CD4-positive, alpha-beta T cell (primary cell): ENCODE measurements at regions not wholly inside any gene's neighbourhood (a gene's known extent, or its start where the extent isn't known, plus 50 kb on each side); places are given as distances from the start of the nearest gene placed in this dataset.

Source experiments
- ATAC-seq: fragments of 200-7000 bp; cut with Tn5 transposase; one replicate; pipeline ENCODE4 v1.10.0; 2022; ENCODE audit warnings: mild to moderate bottlenecking; ENCODE audit not compliant: poor library complexity
- CTCF ChIA-PET: fragments of 350-600 bp; sonication (Branson Sonifier 250); formaldehyde crosslinking; loops from one replicate; lab custom pipeline; 2021; ENCODE audit warnings: antibody characterized with exemption, inconsistent platforms; lab: Charles Lee
- POLR2A ChIA-PET: fragments of 350-600 bp; sonication (Branson Sonifier 250); formaldehyde crosslinking; loops from one replicate; lab custom pipeline; 2021; ENCODE audit warnings: antibody characterized with exemption, inconsistent platforms; lab: Charles Lee
- DNase-seq, 14 experiments: peaks; one replicate each; pipeline ENCODE4 v3.0.0-alpha.2; 2013 to 2020; ENCODE audit warnings: mixed read lengths in 2 of 14
- H3K27ac ChIP-seq, 2 donors: one replicate each; pipeline versions ENCODE4 v1.5.1 to v1.7.0; 2013; ENCODE audit warnings: low read length in 2 of 2, low read depth in 1 of 2, mild to moderate bottlenecking in 1 of 2
- H3K27me3 ChIP-seq, 2 experiments: 1 replicate in 1 of 2; 2 replicates in 1 of 2; pipeline versions ENCODE4 v1.6.1 to v1.7.0; 2013; ENCODE audit warnings: low read length in 2 of 2, control low read depth in 1 of 2, mild to moderate bottlenecking in 1 of 2, moderate library complexity in 1 of 2; ENCODE audit not compliant: insufficient read depth in 2 of 2, control insufficient read depth in 1 of 2
- H3K36me3 ChIP-seq: one replicate; pipeline ENCODE4 v1.6.1; 2013; ENCODE audit warnings: low read length, control low read depth; ENCODE audit not compliant: insufficient read depth
- H3K4me1 ChIP-seq: one replicate; pipeline ENCODE4 v1.6.1; 2013; ENCODE audit warnings: low read length, control low read depth; ENCODE audit not compliant: insufficient read depth
- H3K4me3 ChIP-seq: one replicate; pipeline ENCODE4 v1.5.1; 2013; ENCODE audit warnings: mild to moderate bottlenecking, low read length, moderate library complexity
- H3K9me3 ChIP-seq, 2 experiments: 1 replicate in 1 of 2; 2 replicates in 1 of 2; pipeline versions ENCODE4 v1.6.1 to v1.7.0; 2013; ENCODE audit warnings: low read length in 2 of 2, mild to moderate bottlenecking in 2 of 2, control low read depth in 1 of 2, moderate library complexity in 1 of 2; ENCODE audit not compliant: control insufficient read depth in 1 of 2, insufficient read depth in 1 of 2
- H3K27ac Mint-ChIP-seq: one replicate; pipeline ENCODE4 v1.8.0; 2020; ENCODE audit warnings: mixed read lengths
- H3K27me3 Mint-ChIP-seq: one replicate; pipeline ENCODE4 v1.8.0; 2021; ENCODE audit warnings: mixed read lengths
- H3K36me3 Mint-ChIP-seq: one replicate; pipeline ENCODE4 v1.8.0; 2021; ENCODE audit warnings: low read depth, mixed read lengths
- H3K4me1 Mint-ChIP-seq: one replicate; pipeline ENCODE4 v1.8.0; 2021; ENCODE audit warnings: low read depth, mixed read lengths
- H3K4me3 Mint-ChIP-seq: one replicate; pipeline ENCODE4 v1.8.0; 2020; ENCODE audit warnings: mild to moderate bottlenecking, mixed read lengths
- H3K9me3 Mint-ChIP-seq: one replicate; pipeline ENCODE4 v1.8.0; 2020; ENCODE audit warnings: mixed read lengths
- CTCF ChIP-seq: fragments of 200-600 bp; IDR thresholded peaks from one replicate; pipeline ENCODE4 v1.8.0; 2022; ENCODE audit warnings: antibody characterized with exemption, mild to moderate bottlenecking
- intact Hi-C, 2 experiments: fragments of 100-400 bp; cut with DNase I in 1 of 2; cut with micrococcal nuclease in 1 of 2; formaldehyde crosslinking; loops; one replicate each; pipeline versions ENCODE4 v1.15.1 to v1.9.0; 2023 to 2025; cut with DNase I, micrococcal nuclease

GRCh38 chr10:58985216-58985615 is 191.2 kb upstream of the PHYHIPL start:
- H3K4me3 Mint-ChIP-seq, result no peak overlapping the region
- DNase-seq (no peak), ATAC-seq (no peak)
- intact Hi-C loops, result no loop called here
- H3K9me3 ChIP-seq, result peaks cover 0 to 6% of the 10 kb centered on the region in 2 experiments
- no peak overlapping the region for H3K4me3 ChIP-seq
- H3K36me3 Mint-ChIP-seq, result no peaks in the 10 kb centered on the region
- ChIA-PET CTCF (no interaction called here), POLR2A (no interaction called here)
- H3K36me3 ChIP-seq, result no peaks in the 10 kb centered on the region
- no peak overlapping the region for H3K27ac Mint-ChIP-seq
- no peaks in the 10 kb centered on the region for H3K9me3 Mint-ChIP-seq
- no peak for TF ChIP-seq CTCF
- H3K27me3 Mint-ChIP-seq, result peaks cover 4% of the 10 kb centered on the region
- no peaks in the 10 kb centered on the region for H3K4me1 ChIP-seq
- H3K27ac ChIP-seq, result no peak overlapping the region
- no peaks in the 10 kb centered on the region for H3K27me3 ChIP-seq
- no peaks in the 10 kb centered on the region for H3K4me1 Mint-ChIP-seq

DNA sequence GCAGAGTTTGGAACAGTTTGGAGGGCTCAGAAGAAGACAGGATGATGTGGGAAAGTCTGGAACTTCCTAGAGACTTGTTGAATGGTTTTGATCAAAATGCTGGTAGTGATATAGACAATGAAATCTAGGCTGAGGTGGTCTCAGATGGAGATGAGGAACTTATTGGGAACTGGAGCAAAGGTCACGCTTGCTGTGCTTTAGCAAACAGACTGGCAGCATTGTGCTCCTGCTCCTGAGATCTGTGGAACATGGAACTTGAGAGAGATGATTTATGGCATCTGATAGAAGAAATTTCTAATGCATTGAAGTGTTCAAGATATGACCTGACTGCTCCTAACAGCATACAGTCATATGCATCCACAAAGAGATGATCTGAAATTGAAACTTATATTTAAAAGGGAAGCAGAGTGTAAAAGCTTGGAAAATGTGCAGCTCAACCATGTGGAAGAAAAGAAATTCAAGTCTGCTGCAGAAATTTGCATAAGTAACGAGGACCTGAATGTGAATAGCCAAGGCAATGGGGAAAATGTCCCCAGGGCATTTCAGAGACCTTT is 186.9 kb upstream of the PHYHIPL start:
- Mint-ChIP-seq H3K9me3 (peaks cover 2% of the 10 kb centered on the region), H3K27ac (no peak overlapping the region), H3K4me1 (no peaks in the 10 kb centered on the region), H3K36me3 (no peaks in the 10 kb centered on the region), H3K4me3 (no peak overlapping the region), H3K27me3 (no peaks in the 10 kb centered on the region)
- no peaks in the 10 kb centered on the region for H3K27me3 ChIP-seq
- CTCF ChIA-PET, result no interaction called here
- DNase-seq (no peak), ATAC-seq (no peak)
- no peak overlapping the region for H3K27ac ChIP-seq
- intact Hi-C loops, result no loop called here
- POLR2A ChIA-PET, result no interaction called here
- H3K9me3 ChIP-seq, result peaks cover 0 to 14% of the 10 kb centered on the region in 2 experiments
- H3K36me3 ChIP-seq, result no peaks in the 10 kb centered on the region
- no peak for TF ChIP-seq CTCF
- H3K4me3 ChIP-seq, result no peak overlapping the region
- H3K4me1 ChIP-seq, result no peaks in the 10 kb centered on the region

DNA sequence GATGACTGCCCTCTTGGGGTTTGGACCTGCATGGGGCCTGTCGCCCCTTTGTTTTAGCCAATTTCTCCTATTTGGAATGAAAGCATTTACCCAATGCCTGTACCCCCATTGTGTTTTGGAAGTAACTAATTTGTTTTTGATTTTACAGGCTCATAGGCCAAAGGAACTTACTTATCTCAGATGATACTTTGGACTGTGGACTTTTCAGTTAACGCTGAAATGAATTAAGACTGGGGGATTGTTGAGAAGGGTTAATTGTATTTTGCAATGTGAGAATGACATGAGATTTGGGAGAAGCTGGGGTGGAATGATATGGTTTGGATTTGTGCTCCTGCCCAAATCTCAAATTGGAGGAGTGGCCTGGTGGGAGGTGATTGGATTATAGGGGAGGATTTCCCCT is 185.8 kb upstream of the PHYHIPL start:
- no peak overlapping the region for H3K4me3 ChIP-seq
- Mint-ChIP-seq H3K27ac (no peak overlapping the region), H3K9me3 (peaks cover 2% of the 10 kb centered on the region), H3K36me3 (no peaks in the 10 kb centered on the region), H3K4me1 (no peaks in the 10 kb centered on the region), H3K27me3 (no peaks in the 10 kb centered on the region), H3K4me3 (no peak overlapping the region)
- H3K9me3 ChIP-seq, result peaks cover 0 to 14% of the 10 kb centered on the region in 2 experiments
- ATAC-seq, result no peak
- ChIA-PET CTCF (no interaction called here), POLR2A (no interaction called here)
- H3K27ac ChIP-seq, result no peak overlapping the region
- DNase-seq, result no peak
- no peaks in the 10 kb centered on the region for H3K36me3 ChIP-seq
- intact Hi-C loops, result no loop called here
- no peaks in the 10 kb centered on the region for H3K27me3 ChIP-seq
- TF ChIP-seq CTCF, result no peak
- no peaks in the 10 kb centered on the region for H3K4me1 ChIP-seq
